ENCODE measurements at regions not wholly inside any gene's neighbourhood (a gene's known extent, or its start where the extent isn't known, plus 50 kb on each side); places are given as distances from the start of the nearest gene placed in this dataset.

- TF ChIP-seq CTCF (IDR thresholded peaks at IDR 0.05) (no peak), POLR2A (IDR thresholded peaks at IDR 0.05) (no peak)
Measured at GRCh38 chr12:97075161-97075933, 168.3 kb downstream of the NEDD1 start.
